ENCODE measurements at regions not wholly inside any gene's neighbourhood (a gene's known extent, or its start where the extent isn't known, plus 50 kb on each side); places are given as distances from the start of the nearest gene placed in this dataset.

DNA sequence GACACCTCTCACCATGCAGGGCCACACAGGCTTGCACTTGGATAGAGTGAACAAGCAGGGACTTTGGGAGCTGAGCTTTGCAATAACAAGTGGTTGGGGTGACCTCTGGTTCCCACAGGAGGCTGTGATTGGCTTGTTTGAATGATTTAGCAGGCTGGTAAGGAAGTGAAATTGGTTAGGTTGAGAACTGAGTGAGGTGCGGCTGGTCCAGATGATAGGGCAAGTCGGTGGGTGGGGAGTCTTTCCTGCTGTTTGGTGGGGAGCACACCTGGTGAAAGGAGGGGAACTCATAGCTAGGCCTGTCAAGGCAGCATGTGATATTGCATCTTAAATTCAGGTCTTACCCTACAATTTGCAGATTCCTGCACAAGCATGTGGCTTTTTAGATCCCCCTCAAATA, 794.6 kb upstream of the ZNF608 start:
- no peak for DNase-seq

DNA sequence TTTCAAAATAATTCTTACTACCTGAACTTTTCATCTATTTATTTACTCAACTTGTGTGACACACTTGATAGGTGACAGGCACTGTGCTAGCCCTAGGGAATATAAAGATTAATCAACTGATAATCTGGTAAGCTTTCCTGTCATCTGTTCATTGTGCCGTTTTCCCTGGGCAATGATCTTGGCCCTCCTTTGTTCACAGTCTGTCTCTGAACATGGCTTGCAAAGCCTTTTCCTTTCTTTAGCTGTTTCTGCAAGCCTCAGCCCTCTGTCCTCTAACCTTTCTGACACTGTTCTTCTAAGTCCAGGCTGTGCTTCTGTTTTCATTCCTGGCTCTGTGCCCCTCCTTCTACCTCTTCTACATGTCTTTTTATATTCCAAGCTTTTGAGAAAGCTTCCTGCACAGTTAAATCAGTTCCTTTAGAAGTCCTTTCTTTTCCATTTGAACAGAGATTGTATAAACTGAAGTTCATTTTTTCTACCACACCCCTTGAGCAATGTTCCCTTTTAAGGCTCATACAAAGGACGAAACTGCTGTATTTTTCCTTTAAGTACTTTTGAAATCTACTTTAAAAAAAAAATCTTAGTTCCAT, 803.0 kb upstream of the ZNF608 start:
- DNase-seq = no peak

DNA sequence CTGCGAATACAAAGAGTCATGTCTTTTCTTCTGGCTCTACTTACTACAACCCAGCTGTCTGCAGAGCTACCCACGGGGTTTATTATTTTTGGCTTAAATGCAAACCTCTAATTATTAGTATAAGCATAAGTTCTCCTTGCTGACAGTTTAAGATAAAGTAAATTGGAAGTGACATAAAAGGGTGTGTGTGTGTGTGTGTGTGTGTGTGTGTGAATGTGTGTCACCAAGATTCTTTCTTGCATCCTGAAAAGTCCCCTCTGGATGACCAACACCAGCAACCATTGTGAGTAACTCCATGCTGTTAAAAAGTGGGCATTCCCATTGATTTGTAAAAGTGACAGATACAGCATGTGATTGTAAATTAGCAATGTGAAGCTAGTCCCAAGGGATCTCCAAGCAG, 803.8 kb upstream of the ZNF608 start:
- no peak for DNase-seq

DNA sequence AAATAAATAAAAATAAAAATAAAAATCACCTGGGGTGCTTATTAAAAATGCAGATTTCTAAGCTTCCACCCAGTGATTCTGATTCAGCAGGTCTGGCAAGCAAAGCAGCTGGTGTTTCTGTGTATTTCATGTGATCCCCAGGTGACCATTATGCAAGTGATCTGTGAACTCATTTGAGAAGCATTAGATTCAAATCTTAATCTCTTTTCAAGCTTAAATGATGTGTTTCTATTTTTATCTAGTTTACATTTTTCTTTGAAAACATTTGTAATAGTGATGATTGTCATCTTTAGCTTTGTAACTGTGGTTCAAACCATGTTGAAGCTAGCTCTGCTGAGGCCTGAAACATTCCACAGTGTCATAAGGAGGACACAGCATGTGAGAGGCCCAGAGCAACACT, 804.8 kb upstream of the ZNF608 start:
- no peak for DNase-seq

DNA sequence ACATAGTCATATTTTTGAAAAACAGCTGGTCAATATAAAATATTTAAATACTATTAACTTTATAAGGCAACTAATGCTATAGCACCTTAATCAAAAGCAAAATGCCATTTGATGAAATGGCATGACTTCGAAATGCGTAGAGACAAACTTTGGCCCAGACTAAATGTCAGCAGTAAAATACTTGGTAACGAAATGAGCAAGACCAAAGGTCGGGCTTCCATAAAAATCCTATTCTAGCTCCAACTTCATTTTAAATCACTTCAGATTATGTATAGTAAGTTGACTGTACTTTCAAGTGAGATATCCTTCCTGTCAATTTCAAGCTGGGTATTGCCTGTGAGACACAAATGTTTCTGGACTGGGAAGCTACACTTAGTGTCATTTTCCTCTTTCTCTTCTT, 805.4 kb upstream of the ZNF608 start:
- DNase-seq = no peak

DNA sequence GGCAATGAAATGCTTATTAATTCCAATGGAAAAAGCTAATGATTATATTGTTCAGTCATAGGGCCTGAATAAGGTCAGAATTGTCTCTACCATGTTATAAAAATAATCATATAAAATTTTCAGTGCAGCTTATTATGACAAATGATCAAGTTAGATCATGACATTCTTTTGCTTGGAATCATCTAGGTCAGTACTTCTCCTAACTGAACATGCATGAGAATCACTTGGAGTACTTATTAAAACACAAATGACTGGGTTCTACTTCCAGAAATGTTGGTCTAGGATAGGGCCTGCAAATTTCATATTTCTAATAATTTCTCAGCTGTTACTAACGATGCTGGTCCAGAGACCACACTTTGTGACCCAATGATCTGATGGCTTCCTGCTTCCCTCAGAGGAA, 806.0 kb upstream of the ZNF608 start:
- no peak for DNase-seq

DNA sequence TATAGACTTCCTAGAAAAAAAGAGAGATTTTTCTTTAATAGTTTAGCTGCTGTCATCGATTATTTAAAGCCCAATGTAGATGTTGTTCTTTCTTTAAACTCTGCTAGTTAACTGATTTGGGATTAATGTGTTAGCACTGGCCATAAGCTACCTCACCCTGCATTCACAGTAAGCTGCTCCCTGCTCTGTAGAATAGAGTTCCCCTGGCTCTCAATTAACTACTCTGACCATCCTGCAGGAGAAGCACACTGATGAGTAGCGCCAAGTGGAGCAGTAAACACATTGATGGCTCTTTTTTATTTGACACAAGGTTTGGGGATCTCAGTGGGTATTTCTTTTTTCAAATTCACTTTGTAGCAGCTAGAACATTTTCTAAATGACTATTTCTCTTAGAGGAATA, 807.9 kb upstream of the ZNF608 start:
- DNase-seq = no peak

DNA sequence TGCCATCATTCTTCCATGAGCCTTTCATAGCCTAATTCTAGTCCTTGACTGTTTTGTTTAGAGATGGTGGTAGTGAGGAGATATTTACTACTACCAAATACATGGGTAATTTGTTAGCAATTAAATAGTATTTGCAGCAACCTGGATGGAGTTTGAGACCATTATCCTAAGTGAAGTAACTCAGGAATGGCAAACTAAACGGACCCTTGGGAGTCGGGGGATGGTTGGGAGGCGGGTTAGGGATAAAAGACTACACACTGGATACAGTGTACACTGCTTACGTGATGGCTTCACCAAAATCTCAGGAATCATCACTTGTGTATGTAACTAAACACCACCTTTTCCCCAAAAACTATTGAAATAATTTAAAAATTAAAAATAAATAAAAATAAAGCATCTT, 809.2 kb upstream of the ZNF608 start:
- no peak for DNase-seq

DNA sequence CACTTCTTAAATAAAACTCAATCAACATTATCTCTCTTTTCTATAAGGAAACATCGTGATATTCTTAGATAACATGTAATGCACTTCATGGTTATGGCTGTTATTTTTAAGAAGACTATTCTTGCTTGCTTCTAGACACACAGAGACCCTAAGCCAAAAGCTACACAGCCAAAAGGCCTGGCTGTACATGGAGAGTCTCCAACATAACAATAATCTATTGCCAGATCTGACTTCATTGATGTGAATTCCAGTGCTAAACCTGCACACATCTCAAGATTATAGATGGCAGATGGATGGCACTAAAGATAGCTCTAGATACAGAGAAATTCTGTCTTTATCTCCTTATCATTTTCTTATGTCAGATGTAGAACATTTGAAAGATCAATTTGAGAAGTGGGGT, 811.6 kb upstream of the ZNF608 start:
- no peak for DNase-seq

DNA sequence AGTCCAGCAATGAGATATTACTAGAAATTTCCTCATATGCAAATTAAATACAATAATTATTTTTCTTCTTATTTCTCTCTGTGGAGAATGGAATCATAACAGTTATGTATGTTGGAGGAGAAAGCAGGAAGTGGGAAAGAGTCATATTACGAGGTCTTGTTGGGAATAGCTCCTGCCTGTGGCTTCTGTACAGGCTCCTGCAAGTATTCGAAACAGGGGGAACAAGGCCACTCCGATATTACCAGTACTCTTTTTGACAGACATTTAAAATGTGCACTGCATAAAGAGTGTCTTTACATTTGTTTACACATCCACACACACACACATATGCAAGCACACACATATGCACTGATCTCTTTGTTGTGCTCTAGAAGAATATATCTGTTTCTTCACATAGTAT, 812.0 kb upstream of the ZNF608 start:
- DNase-seq = no peak

DNA sequence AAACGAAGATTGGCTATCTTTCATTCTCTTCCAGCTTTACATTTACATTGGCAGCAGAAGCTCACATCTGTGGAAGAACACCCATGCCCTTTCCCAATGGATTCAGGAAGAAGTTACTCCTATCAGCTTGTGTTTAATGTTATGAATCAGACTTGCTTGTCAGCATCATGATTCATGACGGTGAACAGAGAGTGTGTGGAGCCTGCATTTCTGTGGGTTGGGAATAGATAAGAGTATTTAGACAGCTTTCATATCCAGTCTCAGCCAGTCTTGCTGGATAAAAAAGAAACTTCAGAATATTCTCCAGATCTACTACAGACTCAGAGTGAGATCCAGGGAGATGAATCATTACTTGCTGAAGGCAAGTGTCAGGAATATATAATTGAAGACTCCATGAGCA, 812.9 kb upstream of the ZNF608 start:
- no peak for DNase-seq

DNA sequence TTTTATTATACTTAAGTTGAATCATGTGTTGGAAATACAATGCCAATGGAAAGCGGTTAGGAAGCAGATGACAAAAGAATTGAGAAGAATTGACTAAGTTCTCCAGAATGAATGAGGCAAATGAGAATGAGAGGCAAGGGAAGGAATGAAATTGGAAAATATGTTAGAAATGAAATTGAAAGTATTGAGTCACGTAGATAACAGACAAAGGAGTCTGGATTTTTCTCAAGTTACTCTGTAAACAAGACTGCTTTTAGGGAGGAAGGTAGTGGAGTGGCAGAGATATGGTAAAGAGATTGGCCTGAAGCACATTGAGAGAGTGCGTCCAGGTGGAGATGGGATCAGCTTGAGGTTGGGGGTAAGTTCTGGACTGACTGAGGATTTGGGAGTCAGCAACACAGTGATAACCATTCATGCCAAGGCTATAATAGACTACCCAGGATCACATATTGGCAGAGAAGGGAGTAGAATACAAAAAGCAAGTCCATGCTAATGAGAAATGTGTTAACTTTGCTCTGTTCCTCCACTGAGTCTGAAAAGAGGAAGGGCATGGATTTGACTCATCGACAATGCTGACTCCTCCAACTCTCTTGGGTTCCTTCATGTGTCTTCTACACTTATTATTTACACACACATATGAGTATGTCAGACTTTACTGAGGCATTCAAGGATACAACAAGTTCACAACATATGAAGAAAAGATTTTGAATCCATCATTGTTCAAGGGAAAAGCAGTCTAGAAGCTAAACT, 814.2 kb upstream of the ZNF608 start:
- no peak for DNase-seq

DNA sequence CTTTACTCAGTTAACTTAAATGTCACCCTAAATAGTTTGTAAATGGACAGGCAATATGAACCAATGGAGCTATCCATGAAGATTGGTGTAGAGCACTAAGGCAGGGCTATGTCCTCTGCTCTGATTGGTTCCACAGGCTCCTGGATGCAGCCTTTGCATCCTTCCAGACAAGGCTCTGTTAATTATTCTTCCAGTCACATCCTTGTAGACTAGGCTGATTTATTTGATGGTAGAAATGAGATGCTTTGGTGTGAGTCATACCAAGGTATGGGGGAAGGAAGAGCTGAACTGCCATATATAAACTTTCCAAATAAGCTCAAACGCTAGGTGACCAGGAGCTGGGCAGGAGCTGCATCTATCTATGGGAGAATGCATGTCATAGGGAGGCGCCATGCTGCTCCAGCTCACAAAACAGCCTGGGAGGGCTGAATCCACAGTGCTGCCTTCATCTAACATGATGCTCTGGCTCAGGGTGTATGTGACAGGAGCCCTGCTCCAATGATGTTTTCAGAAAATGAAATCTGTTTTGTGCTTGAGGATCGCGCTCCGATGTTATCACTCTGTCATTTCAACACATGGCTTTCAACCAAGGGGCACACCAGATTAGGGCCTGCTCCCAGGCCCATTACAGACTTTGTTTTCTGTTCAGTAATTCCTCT, 818.0 kb upstream of the ZNF608 start:
- no peak for DNase-seq

DNA sequence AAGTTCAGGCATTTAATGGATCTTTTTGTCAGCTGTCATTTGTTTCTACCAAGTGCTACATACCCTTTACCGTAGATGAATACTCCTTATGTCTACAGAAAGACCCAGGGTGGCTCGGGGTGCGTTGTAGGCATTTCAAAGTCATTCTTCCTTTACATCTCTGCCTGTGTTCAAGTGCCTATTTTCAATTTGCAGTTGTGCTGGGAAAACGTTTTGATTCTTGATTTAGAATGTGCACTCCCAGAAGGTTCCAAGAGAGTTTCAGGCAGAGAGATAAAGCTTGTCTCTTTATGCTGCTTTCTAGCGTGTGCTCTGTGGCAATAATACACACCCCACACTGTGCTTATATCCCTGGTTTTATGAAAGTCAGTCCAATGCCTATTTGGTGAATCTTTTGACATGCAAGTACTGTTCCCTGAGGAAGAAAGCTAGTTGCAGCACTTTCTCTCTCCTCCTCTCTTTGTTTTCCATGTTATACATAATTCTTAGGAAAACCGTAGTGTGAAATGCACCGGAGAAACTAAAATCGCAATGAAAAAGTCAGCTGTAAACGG, 828.1 kb upstream of the ZNF608 start:
- DNase-seq = no peak

DNA sequence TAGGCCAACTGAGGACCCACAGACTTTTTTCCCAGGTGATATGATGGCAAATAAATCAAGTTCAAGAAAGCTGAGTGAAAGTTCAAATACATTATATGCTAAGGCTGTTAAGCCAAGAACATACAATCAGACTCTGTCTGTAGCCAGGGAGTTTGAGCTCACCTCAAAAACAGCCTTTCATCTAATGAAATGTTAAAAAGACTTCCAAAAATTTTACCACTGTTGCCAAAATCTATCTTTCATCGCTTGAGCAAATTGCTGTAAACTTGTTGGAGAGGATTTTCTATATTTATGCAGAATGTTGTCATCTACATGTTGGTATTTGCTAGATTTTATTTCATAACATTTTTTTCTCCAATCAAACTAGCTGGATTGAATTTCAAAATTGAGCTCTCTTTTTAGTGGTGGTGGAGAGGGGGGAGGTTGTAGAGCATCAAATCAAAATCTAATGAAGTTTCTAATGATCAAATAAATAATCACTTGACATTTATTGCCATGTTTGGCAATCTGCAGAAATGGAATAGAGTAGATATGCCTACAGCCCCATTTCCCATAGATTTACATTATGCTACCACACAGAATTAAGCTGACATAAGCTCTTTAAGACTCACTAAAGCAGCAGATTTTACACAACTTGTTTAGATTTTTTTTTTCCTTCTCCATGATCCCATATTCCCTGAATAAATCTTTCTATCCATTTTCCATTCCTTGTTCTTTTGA, 828.9 kb upstream of the ZNF608 start:
- DNase-seq = no peak

DNA sequence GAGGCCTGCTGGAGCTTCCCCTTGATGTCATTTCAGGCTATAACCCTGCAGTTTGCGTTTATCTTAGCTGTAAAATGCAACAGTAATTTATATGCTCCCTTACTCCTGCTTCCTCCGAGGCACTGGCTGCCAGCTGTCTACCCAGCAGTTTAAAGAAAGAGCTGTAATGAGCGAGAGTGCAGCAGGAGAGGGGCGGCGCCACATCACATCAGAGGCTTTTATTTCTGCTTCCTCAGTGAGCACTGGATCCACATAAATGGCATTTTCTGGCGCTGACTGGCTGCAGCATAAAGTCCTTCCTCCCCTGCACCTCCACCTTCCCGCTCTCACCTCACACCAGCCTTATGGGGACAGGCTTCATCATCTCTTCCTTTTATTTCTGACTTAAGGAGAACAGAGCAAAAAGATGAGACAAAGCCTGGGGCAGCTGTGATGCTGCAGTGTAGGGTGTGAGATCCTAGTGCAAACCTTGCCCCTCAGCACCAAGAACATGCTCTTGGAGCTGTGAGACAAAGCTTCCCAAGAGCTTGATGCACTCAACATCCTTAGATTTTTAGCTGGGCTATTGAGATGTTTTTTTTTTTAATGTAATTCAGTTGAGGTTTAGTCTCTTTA, 829.6 kb upstream of the ZNF608 start:
- no peak for DNase-seq

DNA sequence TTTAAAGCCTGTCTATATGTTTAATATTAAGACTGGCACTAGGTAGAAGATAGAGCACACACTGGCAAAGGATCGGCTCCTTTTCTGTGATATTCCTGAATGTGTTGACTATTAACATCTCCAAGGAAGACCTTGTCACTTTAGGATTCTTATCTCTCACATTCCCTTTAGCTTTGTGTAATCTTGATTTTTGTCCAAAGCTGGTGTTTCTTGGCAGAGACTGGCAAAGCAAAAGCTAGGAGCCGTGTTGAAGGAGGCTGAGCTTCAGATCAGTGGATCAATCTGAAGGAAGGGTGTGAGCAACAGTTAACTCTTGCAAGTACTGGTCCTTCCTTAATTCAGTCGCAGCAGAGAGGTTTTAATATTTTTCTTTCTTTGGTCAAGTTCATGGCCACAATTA, 830.4 kb upstream of the ZNF608 start:
- DNase-seq = no peak

DNA sequence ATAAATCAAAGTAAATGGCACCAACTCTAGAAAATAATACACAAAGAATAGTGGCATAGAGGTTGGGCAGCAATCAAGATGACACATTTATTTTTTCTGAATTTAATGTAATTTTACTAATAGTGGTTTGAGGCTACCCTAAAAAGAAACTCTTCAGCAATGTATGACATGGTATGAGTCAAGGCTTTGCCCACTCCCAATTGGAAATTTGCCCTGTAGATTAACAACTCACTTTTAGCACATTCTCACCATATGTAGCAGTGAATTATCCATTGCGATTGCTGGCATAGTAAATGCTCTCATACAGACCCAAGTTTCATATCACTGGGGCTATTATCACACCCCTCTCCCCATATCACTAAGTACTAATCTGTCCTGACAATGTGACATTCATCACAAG, 832.1 kb upstream of the ZNF608 start:
- no peak for DNase-seq

DNA sequence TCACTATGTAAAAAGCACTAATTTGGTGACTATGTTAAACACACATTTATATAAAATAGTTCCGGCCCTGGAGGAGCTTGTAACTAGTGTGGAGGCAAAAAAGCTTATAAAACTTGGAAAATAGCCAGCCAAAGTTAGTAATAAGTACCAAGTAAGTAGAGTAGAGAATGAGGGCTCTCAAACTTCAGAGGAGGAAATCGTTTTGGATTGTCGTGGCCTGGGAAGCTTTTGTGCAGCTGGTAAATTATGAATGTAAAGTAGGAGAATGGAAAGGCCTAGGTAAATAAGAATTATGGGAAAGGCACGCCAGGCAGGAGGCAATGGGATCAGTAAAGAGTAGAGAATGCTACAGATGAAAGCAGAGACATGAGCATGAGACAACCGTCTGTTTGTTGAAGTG, 832.7 kb upstream of the ZNF608 start:
- no peak for DNase-seq

DNA sequence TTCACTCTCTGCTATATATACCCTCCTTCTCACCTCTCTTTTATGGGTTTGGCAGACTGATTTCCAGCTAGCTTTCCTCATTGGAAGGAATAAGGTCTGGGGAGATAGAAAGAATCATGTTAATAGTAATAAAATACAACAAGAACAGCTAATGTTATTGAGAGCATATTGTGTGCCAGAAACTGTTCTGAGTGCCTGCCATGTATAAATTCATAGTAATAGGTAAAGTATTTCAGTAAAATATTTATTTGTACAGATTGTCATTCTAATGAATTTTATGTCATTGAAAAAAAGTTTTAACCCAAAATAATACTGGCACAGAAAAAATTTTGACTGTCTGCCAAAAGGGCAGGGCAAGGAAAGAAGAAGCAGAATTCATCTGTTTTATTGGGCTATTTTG, 834.9 kb upstream of the ZNF608 start:
- no peak for DNase-seq

DNA sequence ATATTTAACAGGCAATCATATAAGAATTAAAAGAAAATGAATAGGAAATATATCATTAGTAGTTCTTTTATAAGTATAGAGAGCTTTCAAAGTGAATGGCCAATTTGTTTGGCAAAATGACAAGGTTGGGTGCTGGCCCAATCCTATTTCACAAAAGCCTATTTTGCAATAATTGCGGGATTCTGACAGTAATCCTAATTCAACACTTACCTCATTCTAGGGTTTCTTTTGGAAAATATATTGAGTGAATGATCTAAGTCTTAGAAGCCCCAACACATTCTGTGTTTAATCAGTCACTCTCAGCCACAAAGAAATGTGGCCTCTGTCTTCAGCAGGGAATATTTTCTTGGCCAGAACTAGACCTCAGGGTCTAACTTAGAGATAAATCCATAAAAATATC, 835.9 kb upstream of the ZNF608 start:
- DNase-seq = no peak

DNA sequence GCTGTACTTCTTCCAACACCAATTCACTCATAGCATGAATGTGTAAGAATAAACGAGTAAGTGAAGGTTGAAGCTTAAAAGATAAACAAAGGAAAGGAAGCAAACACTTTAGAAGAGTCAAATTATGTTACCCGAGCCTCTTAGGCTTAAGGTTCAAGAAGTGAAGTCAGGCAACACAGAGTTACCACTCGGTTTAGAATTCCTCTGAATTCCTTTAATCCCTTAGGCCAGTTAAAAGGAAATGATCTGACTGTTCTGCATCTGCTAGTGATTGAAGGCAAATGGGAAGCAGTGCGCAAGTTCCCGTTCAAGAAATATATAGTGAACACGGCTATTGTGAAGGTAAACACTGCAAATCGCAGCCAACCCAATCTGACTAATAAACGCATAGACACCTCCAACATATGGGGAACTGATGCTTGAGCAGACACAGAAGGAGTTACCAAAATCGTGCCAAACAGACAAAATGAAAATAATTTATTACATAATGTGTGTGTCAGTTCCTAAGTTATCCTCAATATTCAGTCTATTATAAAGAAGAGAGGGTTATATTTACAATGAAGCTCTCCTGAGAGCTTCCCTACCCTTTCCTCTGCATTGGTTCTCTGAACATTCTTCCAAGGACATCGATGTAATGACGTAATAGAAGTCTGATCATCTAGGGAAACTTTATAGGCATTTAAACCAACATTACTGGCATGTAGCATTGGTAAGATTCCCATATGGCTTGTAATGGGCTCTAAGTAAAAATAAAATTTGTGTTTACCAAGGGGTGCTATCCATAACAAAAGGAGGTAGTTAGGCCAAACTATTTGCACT, 837.1 kb upstream of the ZNF608 start:
- DNase-seq = no peak

All from T-helper 9 cell (primary cell).